Spleen (tissue), 11 donors: ENCODE measurements at regions not wholly inside any gene's neighbourhood (a gene's known extent, or its start where the extent isn't known, plus 50 kb on each side); places are given as distances from the start of the nearest gene placed in this dataset.

Source experiments
- DNase-seq: peaks from one replicate; pipeline ENCODE4 v3.0.0-alpha.2; 2020
- H3K27ac ChIP-seq, 8 donors: fragments of 200-600 bp; sonication (generic) in 7 of 8; 1 replicate in 4 of 8; 2 replicates in 4 of 8; pipeline versions ENCODE4 v1.5.0 to v1.8.0; 2016 to 2021; ENCODE audit warnings: inconsistent platforms in 4 of 8, mild to moderate bottlenecking in 4 of 8, moderate library complexity in 1 of 8
- H3K27me3 ChIP-seq, 7 donors: fragments of 200-600 bp; sonication (generic) in 6 of 7; replicated peaks in 1 of 7; 1 replicate in 4 of 7; 2 replicates in 3 of 7; pipeline versions ENCODE4 v1.5.0 to v1.8.0; 2016 to 2021; ENCODE audit warnings: inconsistent platforms in 3 of 7, mild to moderate bottlenecking in 1 of 7
- H3K36me3 ChIP-seq, 6 donors: fragments of 200-600 bp; sonication (generic) in 5 of 6; 1 replicate in 4 of 6; 2 replicates in 2 of 6; pipeline versions ENCODE4 v1.5.0 to v1.8.0; 2016 to 2021; ENCODE audit warnings: inconsistent platforms in 2 of 6
- H3K4me1 ChIP-seq, 6 donors: fragments of 200-600 bp; sonication (generic) in 5 of 6; 1 replicate in 3 of 6; 2 replicates in 3 of 6; pipeline versions ENCODE4 v1.5.0 to v1.8.0; 2016 to 2021; ENCODE audit warnings: inconsistent platforms in 3 of 6
- H3K4me3 ChIP-seq, 8 donors: fragments of 200-600 bp; sonication (generic) in 7 of 8; 1 replicate in 4 of 8; 2 replicates in 4 of 8; pipeline versions ENCODE4 v1.5.0 to v1.8.0; 2016 to 2021; ENCODE audit warnings: inconsistent platforms in 4 of 8, mild to moderate bottlenecking in 4 of 8, moderate library complexity in 2 of 8
- H3K9me3 ChIP-seq, 8 donors: fragments of 200-600 bp; sonication (generic) in 7 of 8; 1 replicate in 4 of 8; 2 replicates in 4 of 8; pipeline versions ENCODE4 v1.5.0 to v1.8.0; 2016 to 2021; ENCODE audit warnings: inconsistent platforms in 4 of 8
- POLR2A ChIP-seq, 3 donors: fragments of 450-650 bp; IDR thresholded peaks; one replicate each; pipeline ENCODE4 v1.5.1; 2017; ENCODE audit warnings: antibody characterized with exemption in 3 of 3, mild to moderate bottlenecking in 1 of 3
- POLR2AphosphoS5 ChIP-seq, 3 donors: sonication (generic); formaldehyde crosslinking; IDR thresholded peaks; one replicate each; pipeline ENCODE4 v1.5.1; 2017; ENCODE audit warnings: antibody characterized with exemption in 3 of 3
- WGBS, 5 donors: extraction: QIAGEN DNeasy Blood & Tissue Kit in 3 of 5; methylation state at CpG; one replicate each; pipeline versions ENCODE4 v1.1.5 to v1.1.7; 2013 to 2018; 5-methylcytosine and 5-hydroxymethylcytosine counted together
- intact Hi-C: fragments of 100-400 bp; cut with DNase I; formaldehyde crosslinking; loops from one replicate; pipeline ENCODE4 v1.15.0; 2023; ENCODE audit warnings: low total_unique reads
- TF ChIP-seq, protein P1 (sequence below), 11 experiments: fragments of 200-600 bp in 7 of 11; fragments of 450-650 bp in 4 of 11; sonication (generic) in 4 of 11; IDR thresholded peaks in 8 of 11; conservative IDR thresholded peaks in 3 of 11; 1 replicate in 7 of 11; 2 replicates in 4 of 11; pipeline versions ENCODE4 v1.4.0 to v1.8.0; 2016 to 2021; ENCODE audit warnings: antibody characterized with exemption in 11 of 11, inconsistent platforms in 4 of 11, mild to moderate bottlenecking in 1 of 11
- donor health status: healthy with polysubstance abuse.
- donor health status: DM: no; HTN: no; CAD: no; lungs with moderate emphysema.
- donor health status: DM: no; HTN: no; CAD: no.
- donor health status: Bipolar disorder and iron deficiency.
- donor health status: healthy.
- donor health status: DM: no; HTN: no; CAD: no.
- donor health status: DM: yes; HTN: yes; CAD: no.

GRCh38 chr2:22990246-22990645 lies 394.7 kb upstream of the KLHL29 start:
- Histone ChIP-seq H3K9me3 (peaks cover 0 to 2% (median 0%) of the 10 kb centered on the region in 8 donors), H3K4me3 (no peak overlapping the region), H3K27ac (no peak overlapping the region), H3K36me3 (no peaks in the 10 kb centered on the region), H3K4me1 (no peaks in the 10 kb centered on the region), H3K27me3 (no peaks in the 10 kb centered on the region)
- DNase-seq = no peak
- WGBS, 5 donors = 38 to 65% (median 48%) methylated on average over 3 of the region's 3 CpGs
- intact Hi-C loops = no loop called here
- TF ChIP-seq POLR2A (IDR thresholded peaks at IDR 0.05) = no peak
- TF ChIP-seq POLR2AphosphoS5 (IDR thresholded peaks at IDR 0.05) = no peak
- TF ChIP-seq, protein P1, sequence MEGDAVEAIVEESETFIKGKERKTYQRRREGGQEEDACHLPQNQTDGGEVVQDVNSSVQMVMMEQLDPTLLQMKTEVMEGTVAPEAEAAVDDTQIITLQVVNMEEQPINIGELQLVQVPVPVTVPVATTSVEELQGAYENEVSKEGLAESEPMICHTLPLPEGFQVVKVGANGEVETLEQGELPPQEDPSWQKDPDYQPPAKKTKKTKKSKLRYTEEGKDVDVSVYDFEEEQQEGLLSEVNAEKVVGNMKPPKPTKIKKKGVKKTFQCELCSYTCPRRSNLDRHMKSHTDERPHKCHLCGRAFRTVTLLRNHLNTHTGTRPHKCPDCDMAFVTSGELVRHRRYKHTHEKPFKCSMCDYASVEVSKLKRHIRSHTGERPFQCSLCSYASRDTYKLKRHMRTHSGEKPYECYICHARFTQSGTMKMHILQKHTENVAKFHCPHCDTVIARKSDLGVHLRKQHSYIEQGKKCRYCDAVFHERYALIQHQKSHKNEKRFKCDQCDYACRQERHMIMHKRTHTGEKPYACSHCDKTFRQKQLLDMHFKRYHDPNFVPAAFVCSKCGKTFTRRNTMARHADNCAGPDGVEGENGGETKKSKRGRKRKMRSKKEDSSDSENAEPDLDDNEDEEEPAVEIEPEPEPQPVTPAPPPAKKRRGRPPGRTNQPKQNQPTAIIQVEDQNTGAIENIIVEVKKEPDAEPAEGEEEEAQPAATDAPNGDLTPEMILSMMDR (IDR thresholded peaks at IDR 0.05 in 8 of 11, conservative IDR thresholded peaks at IDR 0.05 in 3 of 11) = no peak

DNA sequence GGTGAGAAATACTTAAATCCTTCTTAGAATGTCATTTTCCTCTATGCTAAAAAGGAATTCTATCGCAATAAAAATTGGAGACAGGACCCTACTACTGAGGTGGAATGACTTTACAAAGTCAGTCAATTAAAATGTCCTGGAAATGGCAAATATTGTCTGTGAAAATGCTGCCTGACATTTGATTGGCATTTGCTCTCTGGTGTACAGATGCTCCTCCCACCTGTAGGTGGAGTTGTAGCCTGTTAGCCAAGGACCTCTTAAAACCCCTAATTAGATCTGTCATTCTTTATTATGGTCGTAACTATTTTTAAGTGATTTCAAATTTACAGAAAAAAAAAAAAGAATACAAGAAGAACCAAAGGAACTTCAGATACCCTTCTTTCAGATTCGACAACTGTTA lies 393.1 kb upstream of the KLHL29 start:
- intact Hi-C loops = no loop called here
- Histone ChIP-seq H3K27me3 (no peaks in the 10 kb centered on the region), H3K36me3 (no peaks in the 10 kb centered on the region), H3K27ac (no peak overlapping the region), H3K4me1 (no peaks in the 10 kb centered on the region), H3K9me3 (no peaks in the 10 kb centered on the region), H3K4me3 (no peak overlapping the region)
- 75 to 90% (median 83%) methylated on average over 3 of the region's 3 CpGs for WGBS, 5 donors
- TF ChIP-seq POLR2A (IDR thresholded peaks at IDR 0.05) (no peak), POLR2AphosphoS5 (IDR thresholded peaks at IDR 0.05) (no peak)
- TF ChIP-seq, protein P1 (IDR thresholded peaks at IDR 0.05 in 8 of 11, conservative IDR thresholded peaks at IDR 0.05 in 3 of 11) = no peak
- DNase-seq = no peak

DNA sequence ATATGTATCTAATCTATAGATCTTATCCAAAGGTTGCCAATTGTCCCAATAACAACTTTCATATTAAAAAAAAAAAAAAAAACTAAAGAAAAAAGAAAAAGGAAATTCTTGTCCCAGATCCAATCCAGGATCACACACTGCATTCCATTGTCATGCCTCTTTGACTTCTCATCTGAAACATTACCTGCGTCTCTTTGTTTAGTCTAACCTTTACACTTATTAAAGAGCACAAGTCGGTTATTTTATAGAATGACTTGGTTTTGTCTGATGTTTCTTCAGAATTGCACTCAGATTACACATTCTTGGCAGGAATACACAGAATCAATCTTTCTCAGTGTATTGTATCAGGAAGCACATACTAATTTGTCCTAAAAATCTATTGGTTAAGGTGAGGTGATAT lies 392.5 kb upstream of the KLHL29 start:
- Histone ChIP-seq H3K27ac (no peak overlapping the region), H3K36me3 (no peaks in the 10 kb centered on the region), H3K9me3 (no peaks in the 10 kb centered on the region), H3K4me3 (no peak overlapping the region), H3K4me1 (no peaks in the 10 kb centered on the region), H3K27me3 (no peaks in the 10 kb centered on the region)
- no peak for DNase-seq
- TF ChIP-seq POLR2AphosphoS5 (IDR thresholded peaks at IDR 0.05) (no peak), POLR2A (IDR thresholded peaks at IDR 0.05) (no peak)
- TF ChIP-seq, protein P1 (IDR thresholded peaks at IDR 0.05 in 8 of 11, conservative IDR thresholded peaks at IDR 0.05 in 3 of 11) = no peak
- 86 to 92% (median 90%) methylated on average over 2 of the region's 2 CpGs for WGBS, 5 donors
- intact Hi-C loops = no loop called here

GRCh38 chr2:22993250-22993649 lies 391.7 kb upstream of the KLHL29 start:
- no peak overlapping the region for H3K27ac ChIP-seq
- H3K4me3 ChIP-seq = no peak overlapping the region
- no peaks in the 10 kb centered on the region for H3K27me3 ChIP-seq
- H3K9me3 ChIP-seq = no peaks in the 10 kb centered on the region
- intact Hi-C loops = no loop called here
- no peaks in the 10 kb centered on the region for H3K36me3 ChIP-seq
- H3K4me1 ChIP-seq = no peaks in the 10 kb centered on the region
- WGBS, 5 donors = 38 to 78% (median 61%) methylated on average over 1 of the region's 1 CpG
- no peak for DNase-seq
- TF ChIP-seq POLR2A (IDR thresholded peaks at IDR 0.05) (no peak), POLR2AphosphoS5 (IDR thresholded peaks at IDR 0.05) (no peak)
- TF ChIP-seq, protein P1 (IDR thresholded peaks at IDR 0.05 in 8 of 11, conservative IDR thresholded peaks at IDR 0.05 in 3 of 11) = no peak
